NCI-H748 (cell line): ENCODE measurements at regions not wholly inside any gene's neighbourhood (a gene's known extent, or its start where the extent isn't known, plus 50 kb on each side); places are given as distances from the start of the nearest gene placed in this dataset.

Experiments used
- DNase-seq: peaks from one replicate; lab custom pipeline; 2025; ENCODE audit not compliant: unreplicated experiment; lab: John Stamatoyannopoulos, UW

DNA sequence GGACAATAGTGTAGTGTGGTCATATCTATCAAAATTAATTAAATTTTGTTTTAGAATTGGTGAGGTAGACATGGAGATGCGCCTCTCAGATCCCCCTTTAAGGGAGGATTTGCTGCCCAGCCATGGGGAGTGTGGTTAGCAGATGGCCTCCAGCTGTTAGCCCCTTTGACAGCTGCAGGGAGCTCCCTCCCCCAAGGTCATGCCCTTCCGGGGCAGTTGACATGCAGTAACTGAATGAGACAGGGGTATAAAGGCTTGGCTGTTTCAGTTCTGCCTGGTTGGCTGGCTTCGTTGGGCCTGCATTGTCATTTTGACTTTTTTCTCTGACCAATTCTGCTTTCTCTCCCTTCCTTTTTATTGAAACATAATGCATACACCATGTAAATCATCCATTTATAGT, 291.5 kb upstream of the SRRM4 start:
- DNase-seq, result no peak

DNA sequence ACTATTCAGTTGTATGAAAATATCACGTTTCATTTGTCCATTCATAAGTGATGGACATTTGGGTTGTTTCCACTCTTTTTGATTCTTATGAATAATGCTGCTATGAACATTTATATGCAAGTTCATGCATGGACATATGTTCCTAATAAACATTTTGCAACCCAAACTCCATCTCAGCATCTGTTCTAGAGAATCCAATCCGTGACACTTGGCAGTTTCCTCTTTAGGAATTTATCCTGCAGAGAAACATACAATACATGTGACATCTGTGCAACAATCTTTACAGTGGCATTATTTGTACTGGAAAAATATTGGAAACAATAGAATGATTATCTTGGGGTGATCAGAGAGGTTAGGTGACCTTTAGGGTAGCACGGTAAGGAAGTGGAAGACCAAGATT, 290.8 kb upstream of the SRRM4 start:
- DNase-seq, result no peak

DNA sequence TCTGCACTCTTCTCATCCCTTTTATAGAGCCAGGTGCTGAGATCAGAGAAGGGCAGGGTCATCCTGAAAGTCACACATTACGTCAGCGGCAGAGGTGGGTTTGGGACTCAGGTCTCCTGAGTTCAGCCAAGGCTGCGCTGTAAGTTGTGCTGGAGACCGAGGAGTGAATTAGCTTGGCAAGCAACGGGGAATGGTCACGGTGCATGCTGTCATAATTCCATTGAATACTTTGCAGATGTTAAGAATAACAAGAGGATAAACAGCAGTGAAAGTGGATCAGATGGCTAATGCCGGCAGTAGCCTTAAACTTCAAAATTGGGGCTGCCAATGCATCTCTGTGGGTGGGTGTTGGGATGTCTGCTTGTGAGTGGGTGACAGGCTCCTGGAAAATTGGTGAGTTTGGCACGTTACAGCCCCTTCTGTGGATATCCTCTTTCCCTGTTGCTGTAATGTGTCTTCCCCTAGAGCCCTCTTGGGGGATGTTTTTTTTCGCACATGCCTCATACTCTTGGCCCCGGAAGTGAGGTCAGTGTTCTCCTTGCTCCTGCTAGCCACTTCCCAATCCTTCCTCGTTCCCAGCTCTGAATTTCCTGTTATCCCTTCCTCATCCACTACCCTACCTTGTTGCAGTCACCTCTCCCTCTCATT, 287.1 kb upstream of the SRRM4 start:
- no peak for DNase-seq

DNA sequence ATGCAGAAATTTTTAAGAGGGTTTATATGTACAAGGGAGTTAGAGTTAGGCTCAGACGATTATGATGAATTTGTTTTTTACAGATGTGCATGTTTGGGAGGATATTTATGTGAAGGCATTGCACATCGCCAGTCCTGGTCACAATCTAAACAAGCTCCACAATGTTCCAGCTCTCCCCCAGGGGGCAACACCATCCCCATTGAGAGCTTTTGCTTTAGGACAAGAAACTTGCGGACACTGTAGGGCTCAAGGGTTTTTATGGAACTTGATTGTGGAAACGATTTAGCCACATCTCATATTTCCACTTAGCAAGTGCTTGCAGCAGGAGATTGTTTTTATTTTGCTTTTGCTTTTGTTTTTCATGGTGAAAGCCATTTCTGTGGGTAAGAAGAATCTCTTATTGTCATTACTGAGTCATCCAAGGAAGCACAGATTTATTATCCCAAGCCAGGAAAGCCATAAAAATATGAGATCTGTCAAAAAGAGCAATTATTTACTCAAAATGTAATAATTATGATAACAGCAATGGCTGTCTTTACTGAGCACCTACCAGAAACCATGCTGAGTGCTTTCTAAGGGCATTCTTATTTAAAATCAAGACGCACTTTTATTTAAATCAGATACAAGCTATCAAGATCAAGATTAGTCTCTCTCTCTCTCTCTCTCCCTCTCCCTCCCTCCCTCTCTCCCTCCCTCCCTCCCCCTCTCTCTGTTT, 276.7 kb upstream of the SRRM4 start:
- DNase-seq, result peak; percentile 35

DNA sequence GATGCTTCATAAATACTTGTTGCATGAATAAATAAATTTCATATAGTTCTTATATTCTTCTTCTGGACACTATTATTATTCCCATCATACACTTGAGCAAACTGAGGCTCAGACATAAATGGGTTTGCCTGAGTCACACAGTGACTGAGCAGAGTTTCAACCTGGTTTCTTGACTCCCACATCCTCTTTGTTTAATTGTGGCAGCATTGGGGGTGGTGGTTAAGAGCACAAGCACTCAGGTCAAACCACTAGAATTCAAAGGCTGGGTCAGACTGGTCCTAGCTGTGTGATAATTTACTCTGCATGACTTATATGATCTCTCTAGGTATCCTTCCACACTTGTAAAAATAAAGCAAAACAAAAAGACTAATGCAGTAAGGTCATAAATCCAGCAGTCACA, 274.9 kb upstream of the SRRM4 start:
- DNase-seq, result no peak

DNA sequence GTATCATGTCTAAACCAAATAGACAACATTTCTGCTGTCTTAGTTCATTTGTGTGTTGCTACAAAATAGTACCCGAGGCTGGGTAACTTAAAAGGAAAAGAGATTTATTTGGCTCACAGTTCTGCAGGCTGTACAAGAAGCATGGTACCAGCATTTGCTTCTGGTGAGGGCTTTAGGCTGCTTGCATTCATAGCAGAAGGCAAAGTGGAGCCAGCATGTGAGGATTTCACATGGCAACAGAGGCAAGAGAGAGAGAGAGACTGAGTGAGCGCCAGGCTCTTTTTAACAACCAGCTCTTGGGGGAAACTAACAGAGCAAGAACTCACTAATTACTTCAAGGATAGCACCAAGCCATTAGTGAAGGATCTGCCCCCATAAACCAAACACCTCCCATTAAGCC, 271.4 kb upstream of the SRRM4 start:
- no peak for DNase-seq

DNA sequence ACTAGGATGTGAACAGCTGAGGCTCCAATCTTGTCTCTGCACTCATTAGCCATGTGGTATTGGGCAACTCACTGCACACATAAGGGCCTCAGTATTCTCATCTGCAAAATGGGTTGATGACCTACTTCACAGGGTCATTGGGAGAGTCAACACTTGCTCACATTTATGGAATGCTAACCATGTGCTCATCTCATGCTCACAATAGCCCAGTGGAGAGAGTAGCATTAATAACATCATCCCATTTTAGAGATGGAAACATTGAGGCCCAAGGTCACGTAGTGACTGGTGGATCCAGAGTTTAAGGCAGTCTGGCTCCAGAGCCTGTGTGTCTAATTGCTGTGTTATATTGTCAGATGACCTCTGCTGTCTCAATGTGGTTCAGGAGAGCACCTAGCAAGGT, 270.2 kb upstream of the SRRM4 start:
- no peak for DNase-seq

DNA sequence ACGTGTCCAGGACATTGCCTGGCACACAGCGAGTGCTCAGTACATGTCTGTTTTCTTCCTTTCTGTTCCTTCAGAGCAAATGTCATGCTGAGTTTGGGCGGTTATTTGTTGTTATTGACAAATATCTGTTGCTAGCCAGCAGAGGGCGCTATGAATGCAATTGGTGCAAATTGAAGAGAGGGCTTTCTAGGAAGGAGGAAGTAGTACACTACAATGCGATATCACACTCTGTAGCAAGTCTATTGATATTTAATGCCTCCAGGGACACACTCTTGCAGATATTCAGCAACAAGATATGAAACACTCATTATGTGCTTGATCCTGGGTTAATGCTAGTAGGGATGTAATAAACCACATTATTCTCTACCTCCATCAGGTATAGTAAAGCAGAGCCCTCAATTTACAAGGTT, 267.3 kb upstream of the SRRM4 start:
- DNase-seq, result peak; percentile 84

DNA sequence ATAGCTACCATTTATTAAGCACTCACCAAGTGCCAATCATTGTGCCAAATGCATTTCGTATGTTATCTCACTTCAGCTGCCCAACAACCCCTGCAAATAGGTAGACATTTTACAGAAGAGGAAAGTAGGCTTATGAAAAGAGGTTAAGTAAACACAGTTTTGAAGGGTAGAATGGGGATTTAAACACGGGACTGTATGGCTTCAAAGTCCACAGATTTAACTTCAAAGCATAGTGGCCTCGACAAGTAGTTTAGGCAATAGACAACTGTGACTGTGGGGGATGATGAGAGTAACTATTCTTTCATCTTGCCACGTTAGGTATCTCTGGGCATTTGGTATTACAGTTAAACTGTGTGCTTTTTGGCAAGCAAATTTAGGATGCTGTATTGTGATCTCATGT, 266.8 kb upstream of the SRRM4 start:
- no peak for DNase-seq

DNA sequence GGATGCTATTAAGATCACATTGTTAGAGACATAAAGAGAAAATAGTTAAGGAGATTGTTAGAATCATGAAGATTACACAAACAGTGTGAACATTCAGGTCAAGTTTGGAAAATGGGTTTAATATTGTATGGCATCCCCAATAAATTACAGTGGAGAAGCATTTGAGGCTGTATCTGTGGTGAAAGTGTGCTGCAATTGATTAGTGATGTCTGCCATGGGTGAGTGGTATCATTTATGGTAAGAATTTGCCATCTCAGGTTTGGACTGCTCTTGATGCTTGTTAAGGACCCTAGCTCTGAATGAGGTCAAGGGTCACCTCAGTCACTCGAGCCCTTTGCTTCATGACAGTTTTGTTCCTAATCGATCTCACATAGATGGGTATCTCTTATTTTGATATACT, 265.7 kb upstream of the SRRM4 start:
- DNase-seq, result no peak

DNA sequence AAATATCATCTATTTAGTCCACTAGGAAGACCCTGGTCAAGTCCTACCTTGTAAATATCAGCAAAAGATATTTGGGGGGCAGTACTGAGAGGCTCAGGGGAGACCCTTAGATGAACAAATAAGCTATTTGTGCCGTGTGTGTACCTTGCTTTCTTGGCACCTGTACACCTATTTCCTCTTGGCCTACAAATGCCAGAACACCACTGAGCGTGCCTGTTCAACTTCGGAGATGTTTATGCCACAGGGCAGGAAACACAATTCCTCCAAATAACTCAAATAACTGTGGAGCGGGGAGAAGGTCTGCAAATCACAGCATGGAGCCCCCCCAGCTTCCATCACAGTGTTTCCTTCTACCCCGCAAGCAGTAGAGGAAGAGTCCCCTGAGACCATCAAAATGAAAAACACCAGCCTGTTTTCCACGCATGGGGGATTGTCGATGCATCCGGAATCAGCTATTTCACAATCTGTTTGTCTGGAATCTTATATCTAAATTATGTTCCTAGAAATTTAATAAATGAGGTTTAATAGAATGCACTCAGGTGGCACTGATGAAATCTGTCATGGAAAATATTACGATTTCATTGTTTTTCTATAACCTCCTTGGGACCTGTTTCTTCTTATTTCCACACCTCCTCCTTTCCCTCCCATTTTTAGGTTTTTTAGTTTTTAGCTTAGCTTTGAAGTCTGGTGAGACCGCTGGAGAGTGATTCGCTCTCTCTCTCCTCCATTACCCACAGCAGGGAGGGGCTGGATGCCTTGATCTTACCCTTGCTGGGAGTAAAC, 254.0 kb upstream of the SRRM4 start:
- no peak for DNase-seq

DNA sequence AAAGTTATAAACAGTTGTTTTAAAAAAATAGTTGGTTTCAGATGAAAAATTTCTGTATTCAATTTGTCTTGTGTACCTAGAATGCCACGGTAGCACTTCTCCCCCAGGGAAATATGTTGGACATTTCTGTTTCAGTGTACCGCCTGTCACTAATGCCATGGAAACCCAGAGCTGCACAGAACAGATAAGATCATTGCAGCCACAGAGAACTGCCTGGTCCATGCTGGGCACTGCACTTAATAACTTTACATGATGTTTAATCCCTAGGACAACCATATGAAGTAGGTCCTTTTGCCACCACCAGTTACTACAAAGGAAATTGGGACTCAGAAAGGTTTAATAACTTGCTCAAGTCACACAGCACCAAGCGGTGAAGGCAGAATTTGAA, 253.4 kb upstream of the SRRM4 start:
- no peak for DNase-seq

DNA sequence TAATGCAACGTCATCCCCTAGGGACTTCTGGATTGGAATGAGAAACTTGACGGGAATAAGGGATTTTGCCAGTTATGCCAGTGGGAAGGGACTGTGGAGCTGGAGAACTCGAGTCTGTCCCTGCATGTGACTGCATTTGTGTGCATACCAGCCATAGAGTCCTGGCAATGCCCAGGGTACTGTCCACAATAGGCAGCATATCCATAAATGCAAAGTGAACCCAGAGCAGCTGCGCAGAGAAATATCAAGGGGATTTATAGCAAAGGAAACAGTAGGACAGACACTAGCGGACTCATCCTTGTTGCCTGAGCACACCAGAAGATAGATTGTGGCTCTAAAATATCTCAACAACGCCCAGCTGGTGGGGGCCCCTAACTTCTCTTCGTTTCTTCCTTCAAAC, 247.1 kb upstream of the SRRM4 start:
- peak; percentile 10 for DNase-seq

DNA sequence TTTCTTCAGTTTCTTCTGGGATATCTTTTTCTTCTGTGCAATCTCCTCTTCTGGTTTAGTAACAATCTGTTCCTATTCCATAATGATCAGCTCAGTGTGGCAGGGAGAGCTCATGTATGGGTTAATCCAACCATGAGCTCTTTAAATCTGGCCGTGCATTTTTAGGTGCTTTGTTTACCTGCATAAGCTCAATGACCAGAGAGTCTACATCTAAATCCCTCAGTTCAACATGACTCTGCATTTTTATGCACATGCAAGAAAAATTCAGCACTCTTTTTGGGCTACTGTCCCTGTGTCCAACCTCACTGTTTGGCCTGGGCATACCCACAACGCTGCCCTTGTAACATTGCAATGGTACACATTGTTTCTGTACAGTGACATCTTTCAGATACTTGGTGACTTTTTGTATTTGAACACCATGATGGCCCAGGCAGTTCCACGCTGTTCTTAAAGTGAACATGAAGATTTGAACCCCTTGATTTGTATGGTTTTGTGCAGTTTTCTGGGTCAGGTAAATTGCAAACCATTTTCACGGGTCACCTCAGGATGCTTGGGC, 243.3 kb upstream of the SRRM4 start:
- no peak for DNase-seq

DNA sequence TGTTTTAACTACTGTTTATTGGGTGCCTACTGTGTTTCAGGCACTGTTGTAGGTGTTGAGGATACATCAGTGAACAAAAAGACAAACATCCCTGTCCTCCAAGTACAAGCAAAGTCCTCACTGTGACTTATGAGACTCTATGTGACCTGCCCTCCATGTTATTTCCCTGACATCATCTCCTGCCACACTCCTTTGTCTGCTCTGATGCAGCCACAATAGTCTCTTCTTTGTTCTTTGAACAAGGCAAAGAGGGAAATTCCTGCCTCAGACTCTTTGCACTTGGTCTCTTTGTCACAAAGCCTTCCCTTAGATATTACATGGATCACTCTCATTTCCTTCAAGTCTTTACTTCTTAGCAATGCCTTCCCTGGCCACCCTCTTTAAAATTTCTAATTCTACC, 240.1 kb upstream of the SRRM4 start:
- peak; percentile 6 for DNase-seq

DNA sequence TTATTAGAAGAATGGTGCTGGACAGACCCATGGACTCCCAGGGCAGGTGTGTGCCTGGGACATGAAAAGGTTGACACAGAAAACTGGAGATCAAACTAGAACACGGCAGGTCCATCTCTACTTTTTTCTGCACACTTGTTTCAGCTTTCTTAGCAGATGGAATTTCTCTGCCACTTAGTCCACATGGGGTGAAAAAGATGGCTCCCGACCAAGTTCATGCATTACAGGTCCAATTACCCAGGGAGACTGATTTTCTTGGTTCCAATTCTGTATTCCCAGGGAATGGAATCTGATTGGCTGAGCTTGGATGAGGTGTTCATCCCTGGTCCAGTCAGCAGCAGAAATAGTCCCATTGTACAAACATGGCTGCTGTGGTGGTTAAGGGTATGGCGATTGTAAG, 238.9 kb upstream of the SRRM4 start:
- peak; percentile 12 for DNase-seq

DNA sequence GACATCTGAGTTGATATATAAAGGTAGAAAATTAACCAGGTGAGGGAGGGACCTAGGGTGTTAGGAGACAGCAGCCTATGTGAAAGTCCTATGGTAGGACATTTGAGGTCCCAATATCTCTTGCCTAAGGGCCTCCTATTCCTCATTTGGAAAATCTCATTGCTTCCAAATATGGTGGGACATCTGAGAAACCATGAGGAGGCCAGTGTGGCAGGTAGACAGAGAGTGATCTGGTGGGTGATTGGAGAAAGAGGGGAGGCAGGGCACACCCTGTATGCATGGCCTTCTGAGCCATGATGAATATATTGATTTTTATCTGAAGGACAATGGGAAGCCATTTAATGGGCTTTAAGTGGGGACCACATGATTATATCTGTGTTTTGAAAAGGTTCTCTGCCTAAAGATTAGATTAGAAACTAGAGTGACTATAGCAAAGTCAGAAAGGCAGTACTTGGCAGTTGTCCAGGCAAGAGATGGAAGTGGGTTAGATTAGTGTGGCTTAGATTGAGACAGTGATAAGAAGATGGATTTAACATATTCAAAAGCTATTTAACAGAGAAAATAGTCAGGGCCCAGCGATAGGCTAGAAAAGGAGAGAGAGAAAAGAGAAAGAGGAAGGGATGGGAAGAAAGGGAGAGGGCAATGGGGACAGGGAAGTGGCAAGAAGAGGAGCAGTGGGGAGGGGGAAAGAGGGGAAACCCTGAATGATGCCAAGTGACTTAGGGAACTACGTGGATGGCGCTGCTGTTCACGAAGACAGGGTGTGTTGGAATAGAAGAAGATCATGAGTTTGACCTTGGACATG, 237.2 kb upstream of the SRRM4 start:
- peak; percentile 80 for DNase-seq

DNA sequence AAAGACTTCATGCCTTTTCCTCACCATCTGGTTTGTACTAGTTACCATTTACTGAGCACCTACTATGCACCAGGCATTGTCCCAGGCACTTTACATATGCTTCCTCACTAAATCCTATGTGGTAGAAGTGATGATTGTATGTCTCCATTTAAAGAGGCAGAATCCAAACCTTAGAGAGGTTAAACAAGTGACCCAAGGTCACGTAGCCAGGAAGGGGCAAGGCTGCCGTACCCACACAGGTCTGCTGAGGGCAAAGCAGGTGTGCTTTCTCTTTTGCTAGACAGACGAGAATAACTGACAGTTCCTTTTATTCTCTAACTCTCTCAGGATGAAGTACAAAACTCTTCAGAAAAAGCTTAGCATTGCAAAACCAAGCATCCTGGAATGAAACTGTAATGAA, 235.2 kb upstream of the SRRM4 start:
- DNase-seq, result no peak

DNA sequence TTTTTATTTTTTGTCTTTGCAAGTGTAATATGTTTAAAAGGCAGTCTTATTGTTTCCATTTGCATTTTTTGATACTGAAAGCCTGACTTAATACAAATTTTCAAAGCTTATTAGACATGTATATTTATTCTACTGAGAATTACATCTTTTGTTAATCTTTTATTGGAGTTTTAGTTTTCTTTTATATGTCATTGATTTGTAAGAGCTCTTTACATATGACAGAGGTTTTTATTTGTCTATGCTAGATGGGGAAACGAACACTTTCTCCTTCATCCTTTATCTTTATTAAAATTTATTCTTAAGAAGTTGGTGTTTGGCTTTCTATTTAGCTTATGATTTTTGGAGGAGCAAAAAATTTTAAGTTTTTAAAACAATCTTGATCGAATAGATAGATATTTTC, 234.4 kb upstream of the SRRM4 start:
- DNase-seq, result no peak

DNA sequence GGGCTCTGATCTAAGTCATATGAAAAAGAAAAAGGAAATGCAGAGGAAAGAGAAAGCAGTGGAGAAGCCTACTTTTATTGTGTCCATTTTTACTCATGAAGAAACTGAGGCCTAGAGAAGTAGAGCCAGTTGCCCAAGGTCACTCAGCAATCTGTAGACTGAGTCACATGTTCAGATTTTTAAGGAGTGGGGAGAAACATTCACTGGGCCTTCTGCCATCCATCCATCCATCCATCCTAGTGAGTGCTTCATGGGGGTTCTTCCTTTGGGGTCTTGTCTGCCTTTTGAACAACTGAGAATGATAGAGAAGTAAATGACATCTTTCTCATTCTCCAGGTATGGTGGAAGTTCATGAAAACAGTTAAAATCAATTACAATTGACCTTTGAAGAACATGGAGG, 233.6 kb upstream of the SRRM4 start:
- DNase-seq, result no peak
